SK-MEL-5 (cell line): ENCODE measurements at regions not wholly inside any gene's neighbourhood (a gene's known extent, or its start where the extent isn't known, plus 50 kb on each side); places are given as distances from the start of the nearest gene placed in this dataset.
"Not testable (repeated sequence)": the region's sequence is repeated elsewhere in the genome, so short reads cannot be mapped to it uniquely, and the experiment has no call there.

Source experiments
- DNase-seq: peaks from one replicate; pipeline ENCODE4 v3.0.0-alpha.2; 2016; ENCODE audit warnings: low read depth, low spot score
- in situ Hi-C: cut with HindIII; loops from 2 replicates; pipeline ENCODE4 v1.10.0; 2016; ENCODE audit warnings: low sequenced_read_pairs, high pct_unique_total_duplicates, low pct_unique_long_range_greater_than_20kb

DNA sequence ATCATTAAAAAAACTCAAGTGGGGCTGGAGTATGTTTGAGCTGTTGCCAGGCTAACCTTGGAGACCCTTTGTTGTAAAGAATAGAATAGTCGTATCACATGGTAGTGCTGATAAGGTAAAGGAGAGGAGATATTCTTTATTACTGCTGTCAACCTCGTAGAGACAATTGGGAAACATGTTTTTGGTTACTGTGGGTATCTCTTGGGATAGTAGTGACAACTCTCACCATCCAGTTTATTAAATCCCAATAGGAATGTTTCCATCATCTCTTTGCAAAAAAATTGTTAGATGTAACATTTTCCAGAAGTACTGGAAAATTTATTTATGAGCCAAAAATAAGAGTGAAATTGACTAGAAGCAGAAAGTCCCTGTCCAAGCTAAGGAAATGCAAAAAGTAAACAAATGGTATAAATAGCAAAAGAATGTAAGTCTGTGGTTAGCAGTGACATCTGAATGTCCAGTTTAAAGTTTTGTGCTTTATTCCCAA is 829.3 kb upstream of the CITED2 start:
- DNase-seq, result no peak
- in situ Hi-C loops, result no loop called here

- in situ Hi-C loops, result no loop called here
- no peak for DNase-seq
Measured at GRCh38 chr6:140202964-140203515, 828.6 kb upstream of the CITED2 start.

DNA sequence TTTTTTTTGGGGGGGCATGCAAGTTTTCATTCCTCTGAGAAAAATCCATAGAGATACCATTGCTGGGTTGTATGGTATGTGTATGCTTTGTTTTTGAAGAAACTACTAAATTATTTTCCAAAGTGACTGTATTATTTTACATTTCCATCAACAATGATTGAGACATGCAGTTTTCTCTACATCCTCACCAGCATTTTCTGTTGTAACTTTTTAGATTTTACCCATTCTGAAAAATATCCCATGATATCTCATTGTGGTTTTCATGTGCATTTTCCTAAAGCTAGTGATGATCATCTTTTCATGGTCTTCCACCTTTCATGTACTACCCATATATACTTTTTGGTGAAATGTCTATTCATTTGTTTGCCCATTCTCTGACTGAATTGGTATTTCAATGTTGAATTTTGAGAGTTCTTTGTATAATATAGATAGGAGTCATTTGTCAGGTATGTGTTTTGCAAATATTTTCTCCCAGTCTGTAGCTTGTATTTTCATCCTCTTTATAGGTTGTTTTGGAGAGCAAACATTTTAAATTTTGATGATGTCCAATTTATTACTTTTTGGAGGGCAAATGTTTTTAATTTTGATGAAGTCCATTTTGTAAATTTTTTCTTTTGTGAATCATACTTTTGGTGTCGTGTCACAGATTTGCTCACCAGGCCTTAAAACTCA is 827.5 kb upstream of the CITED2 start:
- in situ Hi-C loops, result no loop called here
- DNase-seq, result no peak

DNA sequence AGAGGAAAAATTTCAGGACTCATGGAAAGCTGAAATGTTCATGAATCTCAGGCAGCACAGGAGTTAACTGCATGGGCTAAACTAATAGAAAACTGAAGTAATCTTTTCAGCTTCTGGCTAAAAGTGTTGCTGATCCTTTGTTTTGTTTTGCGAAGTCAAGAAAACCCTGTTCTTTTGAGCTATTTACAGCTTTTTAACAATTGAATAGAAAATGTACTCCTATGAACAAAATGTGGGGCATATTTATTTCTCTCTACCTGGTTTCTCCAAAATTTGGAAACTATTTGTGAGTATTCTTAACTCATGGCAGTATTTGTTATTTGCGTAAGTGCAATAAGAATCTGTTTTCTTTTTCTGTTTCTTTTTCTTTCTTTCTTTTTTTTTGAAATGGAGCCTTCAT is 818.8 kb upstream of the CITED2 start:
- in situ Hi-C loops, result no loop called here
- DNase-seq, result no peak

DNA sequence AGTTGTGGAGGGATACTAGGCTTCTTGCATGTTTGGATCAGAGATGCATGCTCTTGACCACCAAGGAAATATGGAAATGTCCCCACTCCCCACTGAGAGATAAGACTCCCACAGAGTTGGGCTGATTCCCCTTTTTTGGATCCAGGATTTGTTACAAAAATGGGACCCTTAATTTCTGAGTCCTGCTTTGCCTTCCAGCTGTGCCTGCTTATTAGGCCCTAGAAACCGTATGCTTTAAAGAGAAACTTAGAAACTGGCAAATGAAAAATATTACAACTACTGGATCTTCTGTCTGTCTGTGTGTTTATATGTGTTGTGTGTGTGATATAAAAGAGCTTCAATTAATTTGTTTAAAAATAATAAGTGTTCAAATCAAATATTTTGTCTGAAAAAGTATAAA is 817.6 kb upstream of the CITED2 start:
- in situ Hi-C loops, result no loop called here
- DNase-seq, result no peak

- DNase-seq, in situ Hi-C loops: not testable (repeated sequence)
Measured at GRCh38 chr6:140189263-140189662, 814.8 kb upstream of the CITED2 start.

DNA sequence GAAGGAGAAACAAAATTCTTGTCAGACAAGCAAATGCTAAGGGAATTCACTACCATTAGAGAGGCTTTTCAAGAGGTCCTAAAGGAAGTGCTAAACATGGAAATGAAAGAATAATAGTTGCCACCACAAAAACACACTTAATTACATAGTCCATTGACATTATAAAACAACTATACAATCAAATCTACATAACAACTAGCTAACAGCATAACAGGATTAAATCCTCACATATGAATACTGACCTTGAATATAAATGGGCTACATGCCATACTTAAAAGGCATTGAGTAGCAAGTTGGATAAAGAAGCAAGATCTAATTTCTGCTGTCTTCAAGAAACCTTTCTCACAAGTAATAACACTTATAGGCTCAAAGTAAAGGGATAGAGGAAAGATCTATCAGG is 811.5 kb upstream of the CITED2 start:
- no peak for DNase-seq

GRCh38 chr6:140183881-140184280 is 809.4 kb upstream of the CITED2 start:
- in situ Hi-C loops, result no loop called here
- no peak for DNase-seq

More for the DNA sequence above, 811.5 kb upstream of the CITED2 start:
- in situ Hi-C loops, result no loop called here

DNA sequence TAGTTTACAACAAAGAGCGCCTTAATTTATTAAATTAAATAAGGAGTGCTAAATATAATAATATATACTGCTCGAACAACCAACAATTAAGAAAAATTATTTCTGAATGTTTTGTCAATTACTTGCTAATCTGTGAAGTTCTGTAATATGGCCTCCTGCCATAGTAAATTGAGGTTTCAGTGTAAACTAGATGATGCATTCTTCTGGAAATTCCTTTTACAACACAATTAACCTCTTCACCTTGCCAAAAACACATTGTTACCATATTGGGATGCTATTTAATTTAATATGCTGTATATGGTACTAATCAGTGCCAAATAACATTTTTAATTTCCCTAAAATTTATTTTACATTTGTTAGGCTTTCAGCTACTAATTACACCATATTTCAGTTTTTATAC is 808.4 kb upstream of the CITED2 start:
- in situ Hi-C loops, result no loop called here
- DNase-seq, result no peak

GRCh38 chr6:140181876-140182275 is 807.4 kb upstream of the CITED2 start:
- DNase-seq, result no peak
- in situ Hi-C loops, result no loop called here

GRCh38 chr6:140180306-140180705 is 805.9 kb upstream of the CITED2 start:
- no peak for DNase-seq
- in situ Hi-C loops, result no loop called here

GRCh38 chr6:140178935-140179334 is 804.5 kb upstream of the CITED2 start:
- DNase-seq, result no peak

DNA sequence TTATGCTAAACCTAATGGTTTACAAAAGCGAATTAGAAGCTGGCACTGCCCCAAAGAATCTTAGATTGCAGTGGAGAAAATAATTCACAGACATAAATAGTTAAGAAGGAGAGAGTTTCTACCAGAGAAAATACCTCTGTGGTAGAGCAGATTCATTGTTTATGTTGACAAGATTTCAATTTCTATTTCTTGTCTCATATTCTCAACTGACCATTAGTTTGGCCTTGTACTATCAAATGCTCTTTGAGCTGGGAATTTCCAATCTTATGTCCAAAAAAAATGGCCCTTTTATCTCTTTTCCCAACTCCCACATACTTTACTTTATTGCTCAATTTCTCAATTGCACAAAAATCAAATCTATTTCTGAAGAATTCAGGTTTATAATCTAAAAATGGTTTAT is 804.1 kb upstream of the CITED2 start:
- no peak for DNase-seq
- in situ Hi-C loops, result no loop called here

More at GRCh38 chr6:140178935-140179334, 804.5 kb upstream of the CITED2 start:
- in situ Hi-C loops, result no loop called here

DNA sequence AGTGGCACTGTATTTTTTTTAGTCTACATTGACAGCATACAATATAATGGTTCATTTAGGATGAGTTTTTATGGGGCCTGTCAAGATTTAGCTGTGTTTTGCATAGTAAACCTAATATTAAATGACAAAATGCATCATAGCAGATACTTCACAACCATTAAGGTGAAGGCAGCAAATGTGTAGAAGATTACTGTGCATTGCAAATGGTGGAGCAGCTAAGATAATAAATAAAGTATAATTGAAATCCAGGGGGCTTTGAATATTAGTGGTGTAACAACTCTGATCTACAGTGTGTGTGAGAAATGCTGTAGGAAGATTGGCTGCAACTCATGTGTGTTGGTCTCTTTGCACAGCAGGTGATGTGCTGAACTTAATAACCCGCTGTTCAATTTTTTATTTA is 801.9 kb upstream of the CITED2 start:
- DNase-seq, result no peak

DNA sequence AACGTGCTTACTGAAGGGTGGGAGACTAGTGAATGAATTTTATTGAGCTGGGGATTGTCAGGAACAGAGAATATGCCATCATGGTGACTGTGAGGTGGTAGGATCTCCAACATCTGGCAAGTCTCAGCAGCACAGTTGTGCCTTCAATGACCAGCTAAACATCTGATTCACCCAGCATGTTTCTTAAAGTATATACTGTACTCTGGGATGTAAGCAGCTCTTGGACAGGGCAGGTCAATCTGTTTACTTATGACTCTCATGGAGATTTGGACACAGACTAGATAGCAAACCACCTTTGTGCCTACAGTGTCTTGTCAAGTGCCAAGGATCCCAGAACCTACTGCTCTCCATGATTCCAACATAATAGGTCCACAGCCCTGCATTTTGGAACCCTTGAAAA is 801.0 kb upstream of the CITED2 start:
- DNase-seq, result no peak
- in situ Hi-C loops, result no loop called here

More for the DNA sequence above, 801.9 kb upstream of the CITED2 start:
- in situ Hi-C loops, result no loop called here

DNA sequence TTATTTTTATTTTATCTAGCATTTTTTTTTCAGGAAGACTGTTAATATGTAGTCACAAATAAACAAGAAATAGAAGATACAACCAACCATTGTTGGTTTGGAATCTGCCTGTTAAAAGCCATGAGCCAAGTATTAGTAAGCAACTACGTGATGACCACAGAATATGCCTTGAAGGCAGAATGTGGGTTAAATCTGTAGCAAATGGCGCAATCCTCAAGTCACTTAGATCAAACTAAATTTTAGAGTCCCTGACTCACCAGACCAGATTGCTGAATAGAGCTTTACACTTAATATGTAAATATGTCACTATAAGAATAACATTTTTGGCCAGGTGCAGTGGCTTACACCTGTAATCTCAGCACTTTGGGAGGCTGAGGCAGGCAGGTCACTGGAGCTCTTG is 800.1 kb upstream of the CITED2 start:
- in situ Hi-C loops, result no loop called here
- DNase-seq, result peak; percentile 82

GRCh38 chr6:140168365-140168764 is 793.9 kb upstream of the CITED2 start:
- in situ Hi-C loops, result no loop called here
- no peak for DNase-seq

- DNase-seq, result no peak
- in situ Hi-C loops, result no loop called here
Measured at GRCh38 chr6:140160909-140161308, 786.5 kb upstream of the CITED2 start.

DNA sequence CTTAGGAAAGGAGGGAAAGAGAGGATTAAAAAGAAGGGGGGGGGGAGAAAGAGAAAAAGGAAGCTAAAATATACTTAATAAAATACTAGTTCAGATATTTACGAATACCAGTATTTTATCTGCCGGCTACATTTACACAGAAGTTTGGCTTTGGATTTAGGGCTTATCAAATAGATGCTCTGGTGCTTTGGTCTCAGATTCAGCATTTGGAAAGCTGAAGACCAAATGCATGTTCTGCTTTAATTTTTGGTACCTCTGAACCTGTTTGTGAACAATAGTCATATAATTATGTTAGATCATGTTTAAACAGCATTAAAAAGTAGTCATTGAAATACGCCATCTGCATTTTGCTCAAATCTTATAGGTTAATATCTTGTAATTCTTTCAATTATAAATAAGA is 786.0 kb upstream of the CITED2 start:
- no peak for DNase-seq
- in situ Hi-C loops, result no loop called here
